Prostate gland (tissue), 2 donors: ENCODE measurements at regions not wholly inside any gene's neighbourhood (a gene's known extent, or its start where the extent isn't known, plus 50 kb on each side); places are given as distances from the start of the nearest gene placed in this dataset.

Source experiments
- POLR2A ChIP-seq: fragments of 450-650 bp; IDR thresholded peaks from one replicate; pipeline ENCODE4 v1.6.1; 2016; ENCODE audit warnings: antibody characterized with exemption, mild to moderate bottlenecking
- TF ChIP-seq, protein P1 (sequence below), 4 experiments: fragments of 200-600 bp in 2 of 4; fragments of 450-650 bp in 2 of 4; sonication (generic) in 2 of 4; IDR thresholded peaks; 1 replicate in 3 of 4; 2 replicates in 1 of 4; pipeline ENCODE4 v1.5.1; 2016 to 2019; ENCODE audit warnings: antibody characterized with exemption in 4 of 4, mild to moderate bottlenecking in 2 of 4, moderate library complexity in 2 of 4

GRCh38 chr6:119463081-119463626 is 113.6 kb upstream of the MAN1A1 start:
- no peak for TF ChIP-seq POLR2A
- TF ChIP-seq, protein P1, sequence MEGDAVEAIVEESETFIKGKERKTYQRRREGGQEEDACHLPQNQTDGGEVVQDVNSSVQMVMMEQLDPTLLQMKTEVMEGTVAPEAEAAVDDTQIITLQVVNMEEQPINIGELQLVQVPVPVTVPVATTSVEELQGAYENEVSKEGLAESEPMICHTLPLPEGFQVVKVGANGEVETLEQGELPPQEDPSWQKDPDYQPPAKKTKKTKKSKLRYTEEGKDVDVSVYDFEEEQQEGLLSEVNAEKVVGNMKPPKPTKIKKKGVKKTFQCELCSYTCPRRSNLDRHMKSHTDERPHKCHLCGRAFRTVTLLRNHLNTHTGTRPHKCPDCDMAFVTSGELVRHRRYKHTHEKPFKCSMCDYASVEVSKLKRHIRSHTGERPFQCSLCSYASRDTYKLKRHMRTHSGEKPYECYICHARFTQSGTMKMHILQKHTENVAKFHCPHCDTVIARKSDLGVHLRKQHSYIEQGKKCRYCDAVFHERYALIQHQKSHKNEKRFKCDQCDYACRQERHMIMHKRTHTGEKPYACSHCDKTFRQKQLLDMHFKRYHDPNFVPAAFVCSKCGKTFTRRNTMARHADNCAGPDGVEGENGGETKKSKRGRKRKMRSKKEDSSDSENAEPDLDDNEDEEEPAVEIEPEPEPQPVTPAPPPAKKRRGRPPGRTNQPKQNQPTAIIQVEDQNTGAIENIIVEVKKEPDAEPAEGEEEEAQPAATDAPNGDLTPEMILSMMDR (IDR thresholded peaks at IDR 0.05), result no peak
